Lower lobe of right lung (tissue), 2 donors: ENCODE measurements at regions not wholly inside any gene's neighbourhood (a gene's known extent, or its start where the extent isn't known, plus 50 kb on each side); places are given as distances from the start of the nearest gene placed in this dataset.

ENCODE experiments used
- ATAC-seq, 2 donors: fragments of 200-7000 bp; cut with Tn5 transposase; one replicate each; pipeline ENCODE4 v1.9.1; 2020 to 2022; ENCODE audit warnings: mild to moderate bottlenecking in 2 of 2, moderate library complexity in 2 of 2
- DNase-seq: peaks from one replicate; pipeline ENCODE4 v3.0.0-alpha.2; 2020
- H3K27ac ChIP-seq: fragments of 200-600 bp; one replicate; pipeline ENCODE4 v1.8.0; 2022
- H3K27me3 ChIP-seq: fragments of 200-600 bp; one replicate; pipeline ENCODE4 v1.8.0; 2022; ENCODE audit warnings: low read depth
- H3K36me3 ChIP-seq: fragments of 200-600 bp; one replicate; pipeline ENCODE4 v1.8.0; 2022; ENCODE audit warnings: mild to moderate bottlenecking
- H3K4me1 ChIP-seq: fragments of 200-600 bp; one replicate; pipeline ENCODE4 v1.8.0; 2022
- H3K4me3 ChIP-seq: fragments of 200-600 bp; one replicate; pipeline ENCODE4 v1.8.0; 2022; ENCODE audit warnings: mild to moderate bottlenecking
- H3K9me3 ChIP-seq: fragments of 200-600 bp; one replicate; pipeline ENCODE4 v1.8.0; 2022
- intact Hi-C: fragments of 100-400 bp; cut with DNase I; formaldehyde crosslinking; loops from one replicate; pipeline ENCODE4 v1.11.0; 2022
- TF ChIP-seq, protein P1 (sequence below): fragments of 200-600 bp; IDR thresholded peaks from one replicate; pipeline ENCODE4 v1.8.0; 2022; ENCODE audit warnings: antibody characterized with exemption, mild to moderate bottlenecking
- donor health status: DM: no; HTN: yes; CAD: no; lungs with severe emphysema.

- TF ChIP-seq, protein P1, sequence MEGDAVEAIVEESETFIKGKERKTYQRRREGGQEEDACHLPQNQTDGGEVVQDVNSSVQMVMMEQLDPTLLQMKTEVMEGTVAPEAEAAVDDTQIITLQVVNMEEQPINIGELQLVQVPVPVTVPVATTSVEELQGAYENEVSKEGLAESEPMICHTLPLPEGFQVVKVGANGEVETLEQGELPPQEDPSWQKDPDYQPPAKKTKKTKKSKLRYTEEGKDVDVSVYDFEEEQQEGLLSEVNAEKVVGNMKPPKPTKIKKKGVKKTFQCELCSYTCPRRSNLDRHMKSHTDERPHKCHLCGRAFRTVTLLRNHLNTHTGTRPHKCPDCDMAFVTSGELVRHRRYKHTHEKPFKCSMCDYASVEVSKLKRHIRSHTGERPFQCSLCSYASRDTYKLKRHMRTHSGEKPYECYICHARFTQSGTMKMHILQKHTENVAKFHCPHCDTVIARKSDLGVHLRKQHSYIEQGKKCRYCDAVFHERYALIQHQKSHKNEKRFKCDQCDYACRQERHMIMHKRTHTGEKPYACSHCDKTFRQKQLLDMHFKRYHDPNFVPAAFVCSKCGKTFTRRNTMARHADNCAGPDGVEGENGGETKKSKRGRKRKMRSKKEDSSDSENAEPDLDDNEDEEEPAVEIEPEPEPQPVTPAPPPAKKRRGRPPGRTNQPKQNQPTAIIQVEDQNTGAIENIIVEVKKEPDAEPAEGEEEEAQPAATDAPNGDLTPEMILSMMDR: no peak
- H3K36me3 ChIP-seq: no peaks in the 10 kb centered on the region
- no peak for ATAC-seq
- no peak overlapping the region for H3K27ac ChIP-seq
- no peaks in the 10 kb centered on the region for H3K4me1 ChIP-seq
- H3K27me3 ChIP-seq: no peaks in the 10 kb centered on the region
- DNase-seq: no peak
- no peaks in the 10 kb centered on the region for H3K9me3 ChIP-seq
- intact Hi-C loops: no loop called here
- no peak overlapping the region for H3K4me3 ChIP-seq
Observed at GRCh38 chr5:3304346-3304745, 291.3 kb upstream of the IRX1 start.

DNA sequence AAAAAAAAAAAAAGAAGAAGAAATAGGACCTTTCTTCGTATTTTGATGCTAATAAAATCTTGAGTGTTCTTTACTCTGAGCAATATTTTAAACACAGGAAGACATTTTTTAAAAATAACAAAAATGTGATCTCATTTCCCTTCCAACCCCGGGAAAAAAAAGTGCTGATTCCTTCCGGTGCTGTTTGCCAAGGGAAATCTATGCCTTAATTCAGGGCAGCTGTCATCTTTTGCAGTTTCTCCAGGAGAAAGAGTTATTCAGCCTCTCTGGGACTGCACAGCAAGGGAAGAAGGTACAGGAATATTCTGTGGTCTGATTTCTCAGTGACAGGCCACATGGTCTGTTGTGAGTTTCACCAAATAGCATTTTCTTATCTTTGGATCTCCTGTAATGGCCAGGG is 291.9 kb upstream of the IRX1 start:
- H3K27ac ChIP-seq: no peak overlapping the region
- no peak overlapping the region for H3K4me3 ChIP-seq
- H3K9me3 ChIP-seq: no peaks in the 10 kb centered on the region
- H3K36me3 ChIP-seq: no peaks in the 10 kb centered on the region
- TF ChIP-seq, protein P1: no peak
- no peaks in the 10 kb centered on the region for H3K27me3 ChIP-seq
- no peaks in the 10 kb centered on the region for H3K4me1 ChIP-seq
- ATAC-seq (no peak), DNase-seq (no peak)
- intact Hi-C loops: no loop called here

- no peaks in the 10 kb centered on the region for H3K4me1 ChIP-seq
- no peaks in the 10 kb centered on the region for H3K27me3 ChIP-seq
- no peaks in the 10 kb centered on the region for H3K36me3 ChIP-seq
- no peak for ATAC-seq
- no peaks in the 10 kb centered on the region for H3K9me3 ChIP-seq
- TF ChIP-seq, protein P1: no peak
- H3K27ac ChIP-seq: no peak overlapping the region
- no peak for DNase-seq
- intact Hi-C loops: no loop called here
- H3K4me3 ChIP-seq: no peak overlapping the region
Observed at GRCh38 chr5:3302228-3302627, 293.4 kb upstream of the IRX1 start.

GRCh38 chr5:3301306-3301705 is 294.3 kb upstream of the IRX1 start:
- no peak for ATAC-seq
- Histone ChIP-seq H3K27ac (no peak overlapping the region), H3K4me3 (no peak overlapping the region), H3K9me3 (no peaks in the 10 kb centered on the region), H3K36me3 (no peaks in the 10 kb centered on the region), H3K27me3 (no peaks in the 10 kb centered on the region), H3K4me1 (no peaks in the 10 kb centered on the region)
- DNase-seq: no peak
- TF ChIP-seq, protein P1: no peak
- intact Hi-C loops: no loop called here

DNA sequence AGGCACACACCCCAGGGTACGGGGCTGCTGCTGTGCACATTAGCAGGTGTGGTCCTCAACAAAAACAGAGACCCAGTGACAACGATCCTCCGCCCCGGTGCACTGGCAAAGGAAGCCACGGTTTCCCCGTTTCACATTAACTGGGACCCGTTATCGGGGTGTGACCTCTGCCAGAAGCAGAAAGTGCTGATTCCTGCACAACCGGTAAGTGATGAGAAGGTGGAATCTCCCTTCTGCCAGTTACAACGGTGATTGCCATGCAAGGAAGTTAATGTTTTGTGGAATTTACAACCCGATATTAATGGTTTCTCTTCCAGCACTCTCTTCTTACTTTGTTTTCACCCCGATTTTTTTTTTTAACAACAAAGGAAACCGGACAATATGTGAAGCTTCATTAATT is 294.9 kb upstream of the IRX1 start:
- H3K27me3 ChIP-seq: no peaks in the 10 kb centered on the region
- H3K9me3 ChIP-seq: no peaks in the 10 kb centered on the region
- TF ChIP-seq, protein P1: no peak
- intact Hi-C loops: no loop called here
- DNase-seq (no peak), ATAC-seq (no peak)
- no peaks in the 10 kb centered on the region for H3K4me1 ChIP-seq
- no peaks in the 10 kb centered on the region for H3K36me3 ChIP-seq
- no peak overlapping the region for H3K4me3 ChIP-seq
- H3K27ac ChIP-seq: no peak overlapping the region

DNA sequence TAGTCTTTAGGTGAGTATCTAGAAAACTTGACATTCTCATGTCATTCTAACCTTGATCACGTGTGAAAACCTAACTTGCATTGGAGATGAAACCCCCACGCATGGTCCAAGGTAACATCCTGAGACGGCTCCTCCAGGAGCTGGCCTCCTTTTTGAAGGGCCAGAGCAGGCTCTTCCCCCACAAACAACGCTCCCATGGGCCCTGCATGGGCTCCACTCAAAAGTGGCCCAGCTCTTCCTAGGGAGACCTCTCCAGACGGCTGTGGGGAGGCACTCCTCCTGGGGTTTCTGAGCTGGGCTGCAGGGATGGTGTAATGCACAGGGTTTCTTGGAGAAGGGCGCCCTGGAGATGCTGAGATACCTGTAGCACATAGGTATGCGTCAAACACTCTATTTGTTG is 296.2 kb upstream of the IRX1 start:
- DNase-seq (no peak), ATAC-seq (no peak)
- no peaks in the 10 kb centered on the region for H3K9me3 ChIP-seq
- no peak overlapping the region for H3K4me3 ChIP-seq
- TF ChIP-seq, protein P1: no peak
- intact Hi-C loops: no loop called here
- no peaks in the 10 kb centered on the region for H3K27me3 ChIP-seq
- no peaks in the 10 kb centered on the region for H3K36me3 ChIP-seq
- no peaks in the 10 kb centered on the region for H3K4me1 ChIP-seq
- no peak overlapping the region for H3K27ac ChIP-seq
